Panc1 (cell line): ENCODE measurements at regions not wholly inside any gene's neighbourhood (a gene's known extent, or its start where the extent isn't known, plus 50 kb on each side); places are given as distances from the start of the nearest gene placed in this dataset.

ENCODE experiments used
- ATAC-seq: fragments of 200-7000 bp; cut with Tn5 transposase; 2 replicates; pipeline ENCODE4 v1.9.1; 2020; ENCODE audit warnings: mild to moderate bottlenecking, moderate library complexity
- BruUV-seq: library from RNA; stranded (reverse); fragments of 400-500 nt; replicated peaks from 2 replicates; lab custom pipeline; 2021; lab: Mats Ljungman, UMichigan
- CTCF ChIA-PET: fragments of 300-600 bp; sonication (Branson Sonifier 250); formaldehyde crosslinking; loops from one replicate; lab custom pipeline; 2022; ENCODE audit warnings: antibody characterized with exemption; lab: Charles Lee
- POLR2A ChIA-PET: fragments of 300-600 bp; sonication (Branson Sonifier 250); formaldehyde crosslinking; loops from one replicate; lab custom pipeline; 2022; ENCODE audit warnings: antibody characterized with exemption; lab: Charles Lee
- DNase-seq: peaks from one replicate; pipeline ENCODE4 v3.0.0-alpha.2; 2010; ENCODE audit warnings: low read depth, low spot score
- H3K27ac ChIP-seq: 2 replicates; pipeline ENCODE4 v1.5.1; 2011; ENCODE audit warnings: mild to moderate bottlenecking, low read length, inconsistent platforms
- H3K27me3 ChIP-seq: fragments of 200-500 bp; sonication (Bioruptor generic); 2 replicates; pipeline ENCODE4 v1.6.0; 2014; ENCODE audit warnings: low read length, inconsistent platforms; ENCODE audit not compliant: control insufficient read depth, insufficient read depth
- H3K36me3 ChIP-seq: fragments of 200-500 bp; sonication (Bioruptor generic); 2 replicates; pipeline ENCODE4 v1.5.1; 2014; ENCODE audit warnings: inconsistent platforms, mild to moderate bottlenecking, low read length, moderate library complexity; ENCODE audit not compliant: control insufficient read depth, insufficient read depth
- H3K4me1 ChIP-seq: 2 replicates; pipeline ENCODE4 v1.5.1; 2011; ENCODE audit warnings: inconsistent platforms, mild to moderate bottlenecking, low read length, moderate library complexity; ENCODE audit not compliant: control insufficient read depth, insufficient read depth
- H3K4me3 ChIP-seq, 2 experiments: 2 replicates each; pipeline ENCODE4 v1.5.1; 2011 to 2012; ENCODE audit warnings: low read depth in 2 of 2, low read length in 2 of 2, mild to moderate bottlenecking in 2 of 2, inconsistent platforms in 1 of 2, moderate library complexity in 1 of 2
- H3K9me3 ChIP-seq: fragments of 200-500 bp; sonication (Bioruptor generic); 2 replicates; pipeline ENCODE4 v1.5.1; 2014; ENCODE audit warnings: low read depth, mild to moderate bottlenecking, inconsistent platforms, low read length, moderate library complexity; ENCODE audit not compliant: control insufficient read depth, insufficient read depth
- POLR2AphosphoS5 ChIP-seq: IDR thresholded peaks from 2 replicates; pipeline ENCODE4 v1.6.1; 2012; ENCODE audit warnings: mild to moderate bottlenecking, low read depth, low read length, moderate library complexity
- SIN3A ChIP-seq: IDR thresholded peaks from 2 replicates; pipeline ENCODE4 v1.6.1; 2012; ENCODE audit warnings: low read depth, mild to moderate bottlenecking, low read length, moderate library complexity, borderline replicate concordance; ENCODE audit not compliant: insufficient read depth
- TCF7L2 ChIP-seq: IDR thresholded peaks from 2 replicates; pipeline ENCODE4 v1.6.1; 2011; ENCODE audit warnings: mild to moderate bottlenecking, low read depth, low read length, inconsistent platforms
- in situ Hi-C: cut with HindIII; loops from 2 replicates; pipeline ENCODE4 v1.10.0; 2016; ENCODE audit warnings: low sequenced_read_pairs, low pct_unique_long_range_greater_than_20kb
- intact Hi-C: fragments of 100-400 bp; cut with micrococcal nuclease; formaldehyde crosslinking; loops from one replicate; pipeline ENCODE4 v1.10.0; 2022; ENCODE audit not compliant: unreplicated experiment
- TF ChIP-seq, protein P1 (sequence below), 2 experiments: IDR thresholded peaks; 2 replicates each; pipeline ENCODE4 v1.6.1; 2011 to 2012; ENCODE audit warnings: low read depth in 2 of 2, control low read depth in 1 of 2, low read length in 1 of 2, mild to moderate bottlenecking in 1 of 2, moderate library complexity in 1 of 2; ENCODE audit not compliant: insufficient read depth in 1 of 2
- TF ChIP-seq, protein P2 (sequence below): fragments of 450-650 bp; IDR thresholded peaks from 2 replicates; pipeline ENCODE4 v1.5.1; 2017; ENCODE audit warnings: mild to moderate bottlenecking

GRCh38 chr4:11620861-11621260 lies 192.2 kb upstream of the HS3ST1 start:
- ATAC-seq (no peak), DNase-seq (no peak)
- no TSS peak for BruUV-seq
- H3K4me1 ChIP-seq: no peaks in the 10 kb centered on the region
- H3K9me3 ChIP-seq: no peaks in the 10 kb centered on the region
- no peak overlapping the region for H3K27ac ChIP-seq
- intact Hi-C loops (no loop called here), in situ Hi-C loops (no loop called here)
- CTCF ChIA-PET: no interaction called here
- H3K27me3 ChIP-seq: no peaks in the 10 kb centered on the region
- no peaks in the 10 kb centered on the region for H3K36me3 ChIP-seq
- H3K4me3 ChIP-seq: no peak overlapping the region
- TF ChIP-seq SIN3A: no peak
- no peak for TF ChIP-seq TCF7L2
- TF ChIP-seq, protein P1, sequence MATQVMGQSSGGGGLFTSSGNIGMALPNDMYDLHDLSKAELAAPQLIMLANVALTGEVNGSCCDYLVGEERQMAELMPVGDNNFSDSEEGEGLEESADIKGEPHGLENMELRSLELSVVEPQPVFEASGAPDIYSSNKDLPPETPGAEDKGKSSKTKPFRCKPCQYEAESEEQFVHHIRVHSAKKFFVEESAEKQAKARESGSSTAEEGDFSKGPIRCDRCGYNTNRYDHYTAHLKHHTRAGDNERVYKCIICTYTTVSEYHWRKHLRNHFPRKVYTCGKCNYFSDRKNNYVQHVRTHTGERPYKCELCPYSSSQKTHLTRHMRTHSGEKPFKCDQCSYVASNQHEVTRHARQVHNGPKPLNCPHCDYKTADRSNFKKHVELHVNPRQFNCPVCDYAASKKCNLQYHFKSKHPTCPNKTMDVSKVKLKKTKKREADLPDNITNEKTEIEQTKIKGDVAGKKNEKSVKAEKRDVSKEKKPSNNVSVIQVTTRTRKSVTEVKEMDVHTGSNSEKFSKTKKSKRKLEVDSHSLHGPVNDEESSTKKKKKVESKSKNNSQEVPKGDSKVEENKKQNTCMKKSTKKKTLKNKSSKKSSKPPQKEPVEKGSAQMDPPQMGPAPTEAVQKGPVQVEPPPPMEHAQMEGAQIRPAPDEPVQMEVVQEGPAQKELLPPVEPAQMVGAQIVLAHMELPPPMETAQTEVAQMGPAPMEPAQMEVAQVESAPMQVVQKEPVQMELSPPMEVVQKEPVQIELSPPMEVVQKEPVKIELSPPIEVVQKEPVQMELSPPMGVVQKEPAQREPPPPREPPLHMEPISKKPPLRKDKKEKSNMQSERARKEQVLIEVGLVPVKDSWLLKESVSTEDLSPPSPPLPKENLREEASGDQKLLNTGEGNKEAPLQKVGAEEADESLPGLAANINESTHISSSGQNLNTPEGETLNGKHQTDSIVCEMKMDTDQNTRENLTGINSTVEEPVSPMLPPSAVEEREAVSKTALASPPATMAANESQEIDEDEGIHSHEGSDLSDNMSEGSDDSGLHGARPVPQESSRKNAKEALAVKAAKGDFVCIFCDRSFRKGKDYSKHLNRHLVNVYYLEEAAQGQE (IDR thresholded peaks at IDR 0.05; ENCODE audit: insufficient read depth in 1 of 2, low read depth in 2 of 2, low read length in 1 of 2): no peak
- TF ChIP-seq, protein P2, sequence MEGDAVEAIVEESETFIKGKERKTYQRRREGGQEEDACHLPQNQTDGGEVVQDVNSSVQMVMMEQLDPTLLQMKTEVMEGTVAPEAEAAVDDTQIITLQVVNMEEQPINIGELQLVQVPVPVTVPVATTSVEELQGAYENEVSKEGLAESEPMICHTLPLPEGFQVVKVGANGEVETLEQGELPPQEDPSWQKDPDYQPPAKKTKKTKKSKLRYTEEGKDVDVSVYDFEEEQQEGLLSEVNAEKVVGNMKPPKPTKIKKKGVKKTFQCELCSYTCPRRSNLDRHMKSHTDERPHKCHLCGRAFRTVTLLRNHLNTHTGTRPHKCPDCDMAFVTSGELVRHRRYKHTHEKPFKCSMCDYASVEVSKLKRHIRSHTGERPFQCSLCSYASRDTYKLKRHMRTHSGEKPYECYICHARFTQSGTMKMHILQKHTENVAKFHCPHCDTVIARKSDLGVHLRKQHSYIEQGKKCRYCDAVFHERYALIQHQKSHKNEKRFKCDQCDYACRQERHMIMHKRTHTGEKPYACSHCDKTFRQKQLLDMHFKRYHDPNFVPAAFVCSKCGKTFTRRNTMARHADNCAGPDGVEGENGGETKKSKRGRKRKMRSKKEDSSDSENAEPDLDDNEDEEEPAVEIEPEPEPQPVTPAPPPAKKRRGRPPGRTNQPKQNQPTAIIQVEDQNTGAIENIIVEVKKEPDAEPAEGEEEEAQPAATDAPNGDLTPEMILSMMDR: no peak
- TF ChIP-seq POLR2AphosphoS5: no peak
- POLR2A ChIA-PET: no interaction called here

DNA sequence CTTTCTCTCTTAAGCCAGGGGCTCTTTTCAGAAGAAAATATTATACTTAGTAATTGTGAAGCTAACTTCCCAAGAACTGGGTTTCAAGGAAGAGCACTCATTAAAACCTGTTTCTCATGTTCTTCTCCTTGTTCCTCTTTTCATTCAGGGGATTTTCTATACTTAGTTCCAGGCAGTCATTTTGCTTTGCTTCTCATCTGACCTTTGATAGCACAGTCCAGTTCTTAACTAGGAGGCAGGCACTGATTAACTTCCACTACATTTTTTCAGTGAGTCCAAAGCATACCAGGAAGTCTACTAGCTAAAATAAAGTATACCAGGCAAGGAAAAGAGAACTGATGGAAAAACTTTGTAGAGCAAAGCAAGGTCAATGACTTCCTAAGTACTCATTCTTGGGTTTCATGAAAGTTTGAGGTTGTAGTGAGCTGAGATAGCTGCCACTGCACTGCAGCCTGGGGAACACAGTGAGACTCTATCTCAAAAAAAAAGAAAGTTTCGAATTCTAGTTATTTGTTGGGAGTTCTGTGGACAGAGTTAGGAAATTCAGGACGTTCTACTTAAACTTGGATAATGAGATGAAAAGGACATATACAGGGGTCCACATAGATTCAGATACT lies 190.1 kb upstream of the HS3ST1 start:
- CTCF ChIA-PET: no interaction called here
- no peak for ATAC-seq
- no peaks in the 10 kb centered on the region for H3K9me3 ChIP-seq
- POLR2A ChIA-PET: no interaction called here
- no peaks in the 10 kb centered on the region for H3K36me3 ChIP-seq
- no peak for DNase-seq
- no peak for TF ChIP-seq POLR2AphosphoS5
- TF ChIP-seq TCF7L2: no peak
- TF ChIP-seq, protein P2: no peak
- TF ChIP-seq, protein P1 (IDR thresholded peaks at IDR 0.05; ENCODE audit: insufficient read depth in 1 of 2, low read depth in 2 of 2, low read length in 1 of 2): no peak
- no peak for TF ChIP-seq SIN3A
- in situ Hi-C loops (no loop called here), intact Hi-C loops (no loop called here)
- BruUV-seq: no TSS peak
- H3K27me3 ChIP-seq: no peaks in the 10 kb centered on the region
- H3K4me3 ChIP-seq: no peak overlapping the region
- H3K4me1 ChIP-seq: no peaks in the 10 kb centered on the region
- H3K27ac ChIP-seq: no peak overlapping the region
